ENCODE measurements at regions not wholly inside any gene's neighbourhood (a gene's known extent, or its start where the extent isn't known, plus 50 kb on each side); places are given as distances from the start of the nearest gene placed in this dataset.

GRCh38 chr4:126532527-126532926 is 1100.2 kb upstream of the INTU start:
- TF ChIP-seq, protein P1, sequence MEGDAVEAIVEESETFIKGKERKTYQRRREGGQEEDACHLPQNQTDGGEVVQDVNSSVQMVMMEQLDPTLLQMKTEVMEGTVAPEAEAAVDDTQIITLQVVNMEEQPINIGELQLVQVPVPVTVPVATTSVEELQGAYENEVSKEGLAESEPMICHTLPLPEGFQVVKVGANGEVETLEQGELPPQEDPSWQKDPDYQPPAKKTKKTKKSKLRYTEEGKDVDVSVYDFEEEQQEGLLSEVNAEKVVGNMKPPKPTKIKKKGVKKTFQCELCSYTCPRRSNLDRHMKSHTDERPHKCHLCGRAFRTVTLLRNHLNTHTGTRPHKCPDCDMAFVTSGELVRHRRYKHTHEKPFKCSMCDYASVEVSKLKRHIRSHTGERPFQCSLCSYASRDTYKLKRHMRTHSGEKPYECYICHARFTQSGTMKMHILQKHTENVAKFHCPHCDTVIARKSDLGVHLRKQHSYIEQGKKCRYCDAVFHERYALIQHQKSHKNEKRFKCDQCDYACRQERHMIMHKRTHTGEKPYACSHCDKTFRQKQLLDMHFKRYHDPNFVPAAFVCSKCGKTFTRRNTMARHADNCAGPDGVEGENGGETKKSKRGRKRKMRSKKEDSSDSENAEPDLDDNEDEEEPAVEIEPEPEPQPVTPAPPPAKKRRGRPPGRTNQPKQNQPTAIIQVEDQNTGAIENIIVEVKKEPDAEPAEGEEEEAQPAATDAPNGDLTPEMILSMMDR (IDR thresholded peaks at IDR 0.05), result no peak
- no peak for TF ChIP-seq POLR2A (IDR thresholded peaks at IDR 0.05)

Data from Peyer's patch (tissue), 4 donors.